Prostate gland (tissue), 2 donors: ENCODE measurements at regions not wholly inside any gene's neighbourhood (a gene's known extent, or its start where the extent isn't known, plus 50 kb on each side); places are given as distances from the start of the nearest gene placed in this dataset.
"Not testable (repeated sequence)": the region's sequence is repeated elsewhere in the genome, so short reads cannot be mapped to it uniquely, and the experiment has no call there.

ENCODE experiments used
- DNase-seq: peaks from one replicate; pipeline ENCODE4 v3.0.0-alpha.2; 2019; ENCODE audit warnings: low spot score
- H3K27ac ChIP-seq, 2 donors: fragments of 200-600 bp; sonication (generic); 2 replicates each; pipeline ENCODE4 v1.5.1; 2017 to 2019
- H3K27me3 ChIP-seq: fragments of 200-600 bp; sonication (generic); replicated peaks from 2 replicates; pipeline ENCODE4 v1.5.1; 2019; ENCODE audit not compliant: insufficient read depth
- H3K36me3 ChIP-seq, 2 donors: fragments of 200-600 bp; sonication (generic); 1 replicate in 1 of 2; 2 replicates in 1 of 2; pipeline versions ENCODE4 v1.5.1 to v1.8.1; 2017 to 2019
- H3K4me1 ChIP-seq: fragments of 200-600 bp; sonication (generic); replicated peaks from 2 replicates; pipeline ENCODE4 v1.5.1; 2019
- H3K4me3 ChIP-seq, 2 donors: fragments of 200-600 bp; sonication (generic); 2 replicates each; pipeline ENCODE4 v1.5.1; 2017 to 2019
- H3K9me3 ChIP-seq: fragments of 200-600 bp; sonication (generic); 2 replicates; pipeline ENCODE4 v1.5.1; 2017
- POLR2A ChIP-seq: fragments of 450-650 bp; IDR thresholded peaks from one replicate; pipeline ENCODE4 v1.6.1; 2016; ENCODE audit warnings: antibody characterized with exemption, mild to moderate bottlenecking
- POLR2AphosphoS5 ChIP-seq: sonication (generic); formaldehyde crosslinking; IDR thresholded peaks from one replicate; pipeline ENCODE4 v1.6.1; 2017; ENCODE audit warnings: antibody characterized with exemption
- WGBS: methylation state at CpG from one replicate; pipeline ENCODE4 v1.1.5; 2018; 5-methylcytosine and 5-hydroxymethylcytosine counted together
- intact Hi-C: fragments of 100-400 bp; cut with DNase I; formaldehyde crosslinking; loops from one replicate; pipeline ENCODE4 v1.14.2; 2022
- TF ChIP-seq, protein P1 (sequence below), 4 experiments: fragments of 200-600 bp in 2 of 4; fragments of 450-650 bp in 2 of 4; sonication (generic) in 2 of 4; IDR thresholded peaks; 1 replicate in 3 of 4; 2 replicates in 1 of 4; pipeline ENCODE4 v1.5.1; 2016 to 2019; ENCODE audit warnings: antibody characterized with exemption in 4 of 4, mild to moderate bottlenecking in 2 of 4, moderate library complexity in 2 of 4

DNA sequence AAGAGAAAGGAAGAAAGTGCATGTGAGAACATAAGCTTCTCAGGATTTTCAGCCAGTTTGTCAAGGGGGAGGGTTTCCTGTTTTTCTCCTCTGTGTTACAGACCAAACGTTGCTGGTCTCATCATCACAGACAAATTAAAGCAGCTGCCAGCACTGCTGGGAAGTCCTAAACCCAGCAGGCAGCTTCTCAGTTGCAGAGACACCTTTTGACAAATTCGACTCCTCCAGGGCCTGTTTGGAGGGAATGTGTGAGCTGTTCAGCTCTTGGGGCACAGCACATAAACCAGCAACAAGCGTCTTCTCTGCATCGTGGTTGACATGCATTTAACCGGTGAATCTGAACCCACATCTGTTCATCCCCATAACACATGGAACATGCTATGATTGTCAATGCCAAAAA, 454.6 kb upstream of the RUNX1 start:
- Histone ChIP-seq H3K9me3 (no peaks in the 10 kb centered on the region), H3K4me1 (no peaks in the 10 kb centered on the region), H3K4me3 (no peak overlapping the region), H3K27ac (no peak overlapping the region), H3K36me3 (no peaks in the 10 kb centered on the region), H3K27me3 (no peaks in the 10 kb centered on the region)
- intact Hi-C loops, result no loop called here
- no peak for DNase-seq
- WGBS, result 42% methylated on average over 5 of the region's 5 CpGs
- TF ChIP-seq POLR2A (no peak), POLR2AphosphoS5 (no peak)
- TF ChIP-seq, protein P1, sequence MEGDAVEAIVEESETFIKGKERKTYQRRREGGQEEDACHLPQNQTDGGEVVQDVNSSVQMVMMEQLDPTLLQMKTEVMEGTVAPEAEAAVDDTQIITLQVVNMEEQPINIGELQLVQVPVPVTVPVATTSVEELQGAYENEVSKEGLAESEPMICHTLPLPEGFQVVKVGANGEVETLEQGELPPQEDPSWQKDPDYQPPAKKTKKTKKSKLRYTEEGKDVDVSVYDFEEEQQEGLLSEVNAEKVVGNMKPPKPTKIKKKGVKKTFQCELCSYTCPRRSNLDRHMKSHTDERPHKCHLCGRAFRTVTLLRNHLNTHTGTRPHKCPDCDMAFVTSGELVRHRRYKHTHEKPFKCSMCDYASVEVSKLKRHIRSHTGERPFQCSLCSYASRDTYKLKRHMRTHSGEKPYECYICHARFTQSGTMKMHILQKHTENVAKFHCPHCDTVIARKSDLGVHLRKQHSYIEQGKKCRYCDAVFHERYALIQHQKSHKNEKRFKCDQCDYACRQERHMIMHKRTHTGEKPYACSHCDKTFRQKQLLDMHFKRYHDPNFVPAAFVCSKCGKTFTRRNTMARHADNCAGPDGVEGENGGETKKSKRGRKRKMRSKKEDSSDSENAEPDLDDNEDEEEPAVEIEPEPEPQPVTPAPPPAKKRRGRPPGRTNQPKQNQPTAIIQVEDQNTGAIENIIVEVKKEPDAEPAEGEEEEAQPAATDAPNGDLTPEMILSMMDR (IDR thresholded peaks at IDR 0.05), result no peak

DNA sequence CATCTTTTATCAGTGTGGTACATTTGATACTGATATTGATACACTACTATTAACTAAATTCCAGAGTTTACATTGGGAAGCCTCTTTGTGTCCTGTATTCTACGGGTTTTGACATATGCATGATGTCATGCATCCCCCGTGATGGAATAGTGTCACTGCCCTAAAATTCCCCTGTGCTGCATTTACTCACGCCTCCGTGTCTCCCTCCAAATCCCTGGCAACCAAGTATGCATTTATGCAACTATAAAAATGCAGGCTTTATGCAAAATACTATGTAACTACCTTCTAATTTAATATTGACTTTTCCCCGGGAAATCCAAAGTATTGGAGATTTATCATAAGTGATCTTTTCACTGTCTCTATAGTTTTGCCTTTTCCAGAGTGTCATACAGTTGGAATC, 453.7 kb upstream of the RUNX1 start:
- intact Hi-C loops, result no loop called here
- H3K27me3 ChIP-seq, result no peaks in the 10 kb centered on the region
- no peak overlapping the region for H3K4me3 ChIP-seq
- no peaks in the 10 kb centered on the region for H3K36me3 ChIP-seq
- no peak for TF ChIP-seq POLR2A
- no peak for TF ChIP-seq POLR2AphosphoS5
- TF ChIP-seq, protein P1 (IDR thresholded peaks at IDR 0.05), result no peak
- H3K9me3 ChIP-seq, result no peaks in the 10 kb centered on the region
- no peaks in the 10 kb centered on the region for H3K4me1 ChIP-seq
- no peak for DNase-seq
- no peak overlapping the region for H3K27ac ChIP-seq
- 57% methylated on average over 5 of the region's 5 CpGs for WGBS

DNA sequence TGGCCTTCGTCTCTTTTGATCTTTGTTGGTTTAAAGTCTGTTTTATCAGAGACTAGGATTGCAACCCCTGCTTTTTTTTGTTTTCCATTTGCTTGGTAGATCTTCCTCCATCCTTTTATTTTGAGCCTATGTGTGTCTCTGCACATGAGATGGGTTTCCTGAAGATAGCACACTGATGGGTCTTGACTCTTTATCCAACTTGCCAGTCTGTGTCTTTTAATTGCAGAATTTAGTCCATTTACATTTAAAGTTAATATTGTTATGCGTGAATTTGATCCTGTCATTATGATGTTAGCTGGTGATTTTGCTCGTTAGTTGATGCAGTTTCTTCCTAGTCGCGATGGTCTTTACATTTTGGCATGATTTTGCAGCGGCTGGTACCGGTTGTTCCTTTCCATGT, 448.4 kb upstream of the RUNX1 start:
- H3K9me3 ChIP-seq, H3K4me1 ChIP-seq, H3K27ac ChIP-seq, H3K4me3 ChIP-seq, H3K27me3 ChIP-seq, H3K36me3 ChIP-seq, intact Hi-C loops, DNase-seq: not testable (repeated sequence)
- 100% methylated on average over 1 of the region's 7 CpGs for WGBS

DNA sequence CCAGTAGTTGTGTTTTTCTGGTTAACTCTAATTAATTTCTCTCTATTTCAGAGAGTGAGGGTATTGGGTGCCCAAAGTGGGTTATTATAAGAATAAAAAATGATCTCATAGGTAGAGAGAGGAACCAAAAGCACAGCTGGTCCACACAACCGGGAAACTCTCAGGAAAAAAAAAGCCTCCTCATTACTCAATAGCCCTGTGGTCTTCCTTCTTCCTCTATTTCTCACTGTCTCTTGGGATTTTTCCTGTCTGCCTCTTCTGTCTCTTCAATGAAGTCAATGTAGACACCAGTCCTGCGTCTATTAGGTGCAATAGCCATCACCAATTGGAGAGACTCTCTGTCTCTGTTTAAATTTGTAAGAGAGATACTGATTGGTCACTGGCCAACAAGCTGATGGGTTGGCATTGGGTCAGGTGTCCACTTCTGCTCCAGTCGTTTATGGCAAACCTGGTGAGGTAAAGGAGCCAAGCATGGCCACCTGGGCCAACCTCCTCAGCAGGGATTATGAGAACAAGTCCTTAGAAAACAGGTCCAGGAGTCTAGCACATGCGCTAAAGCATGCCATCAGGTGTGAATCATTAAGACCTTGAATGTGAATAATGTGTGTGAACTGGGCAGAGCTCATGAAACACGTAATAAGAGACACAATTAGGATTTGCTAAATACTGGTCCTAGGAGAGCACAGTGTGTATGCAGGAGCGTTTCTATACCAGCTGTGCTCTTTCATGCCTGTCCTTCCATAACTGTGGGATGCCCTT, 443.0 kb upstream of the RUNX1 start:
- H3K4me1 ChIP-seq, result no peaks in the 10 kb centered on the region
- no peak for DNase-seq
- H3K9me3 ChIP-seq, result no peaks in the 10 kb centered on the region
- H3K27me3 ChIP-seq, result no peaks in the 10 kb centered on the region
- H3K27ac ChIP-seq, result no peak overlapping the region
- intact Hi-C loops, result no loop called here
- TF ChIP-seq POLR2AphosphoS5 (no peak), POLR2A (no peak)
- TF ChIP-seq, protein P1 (IDR thresholded peaks at IDR 0.05), result no peak
- H3K4me3 ChIP-seq, result no peak overlapping the region
- 83% methylated on average over 6 of the region's 6 CpGs for WGBS
- no peaks in the 10 kb centered on the region for H3K36me3 ChIP-seq

DNA sequence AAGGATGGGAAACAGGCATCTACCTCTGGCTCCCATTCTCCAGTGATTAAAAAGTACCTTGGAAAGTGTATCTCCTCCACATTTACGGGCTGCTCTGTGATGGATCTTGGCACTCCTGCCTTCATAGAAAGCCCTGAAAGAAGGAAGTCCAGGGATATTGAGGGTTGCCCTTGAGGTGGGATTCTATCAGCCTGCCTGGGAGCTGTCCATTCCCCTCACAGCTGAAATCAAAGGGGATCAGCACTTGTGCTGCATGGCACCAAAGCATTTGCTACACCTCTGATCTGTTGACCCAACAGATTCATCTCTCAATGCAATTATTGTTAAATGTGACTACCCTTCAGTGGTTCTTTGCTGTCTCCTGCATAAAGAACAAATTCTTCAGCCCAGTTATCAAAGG, 442.0 kb upstream of the RUNX1 start:
- DNase-seq, result no peak
- intact Hi-C loops, result no loop called here
- no peak overlapping the region for H3K27ac ChIP-seq
- no peak overlapping the region for H3K4me3 ChIP-seq
- WGBS, result 69% methylated on average over 1 of the region's 1 CpG
- H3K36me3 ChIP-seq, result no peaks in the 10 kb centered on the region
- H3K9me3 ChIP-seq, result no peaks in the 10 kb centered on the region
- TF ChIP-seq, protein P1 (IDR thresholded peaks at IDR 0.05), result no peak
- no peak for TF ChIP-seq POLR2A
- no peak for TF ChIP-seq POLR2AphosphoS5
- no peaks in the 10 kb centered on the region for H3K4me1 ChIP-seq
- no peaks in the 10 kb centered on the region for H3K27me3 ChIP-seq
